GM12864 (cell line): ENCODE measurements at regions not wholly inside any gene's neighbourhood (a gene's known extent, or its start where the extent isn't known, plus 50 kb on each side); places are given as distances from the start of the nearest gene placed in this dataset.
"Not testable (repeated sequence)": the region's sequence is repeated elsewhere in the genome, so short reads cannot be mapped to it uniquely, and the experiment has no call there.

Experiments
- DNase-seq: peaks from one replicate; pipeline ENCODE4 v3.0.0-alpha.2; 2011; ENCODE audit warnings: low read depth
- H3K4me3 ChIP-seq: 2 replicates; pipeline ENCODE4 v1.5.1; 2011; ENCODE audit warnings: mild to moderate bottlenecking, low read depth, low read length, control low read depth
- TF ChIP-seq, protein P1 (sequence below): IDR thresholded peaks from 2 replicates; pipeline ENCODE4 v1.5.1; 2011; ENCODE audit warnings: low read depth, mild to moderate bottlenecking, moderate library complexity, low read length, control low read depth, inconsistent platforms; ENCODE audit errors: missing control alignments

DNA sequence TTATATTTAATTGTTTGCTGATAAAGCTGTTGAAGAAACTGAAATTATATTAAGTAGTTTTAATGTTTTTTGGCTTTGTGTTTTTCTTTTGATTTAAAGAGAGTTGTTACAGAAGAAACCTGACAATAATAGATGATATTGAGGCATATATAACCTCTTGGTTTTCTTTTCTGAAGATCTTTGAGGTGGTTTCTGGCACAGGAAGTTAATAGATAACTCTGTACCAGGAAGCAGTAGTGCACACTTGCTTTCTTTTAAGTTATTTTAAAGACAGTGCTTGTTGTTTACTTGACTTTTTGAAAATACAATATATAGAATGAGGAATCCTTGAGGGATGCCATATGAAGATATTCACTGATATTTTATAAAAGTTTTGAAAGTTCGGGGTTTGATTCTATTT lies 209.0 kb upstream of the FBXO33 start:
- DNase-seq = no peak
- H3K4me3 ChIP-seq = no peak overlapping the region
- TF ChIP-seq, protein P1, sequence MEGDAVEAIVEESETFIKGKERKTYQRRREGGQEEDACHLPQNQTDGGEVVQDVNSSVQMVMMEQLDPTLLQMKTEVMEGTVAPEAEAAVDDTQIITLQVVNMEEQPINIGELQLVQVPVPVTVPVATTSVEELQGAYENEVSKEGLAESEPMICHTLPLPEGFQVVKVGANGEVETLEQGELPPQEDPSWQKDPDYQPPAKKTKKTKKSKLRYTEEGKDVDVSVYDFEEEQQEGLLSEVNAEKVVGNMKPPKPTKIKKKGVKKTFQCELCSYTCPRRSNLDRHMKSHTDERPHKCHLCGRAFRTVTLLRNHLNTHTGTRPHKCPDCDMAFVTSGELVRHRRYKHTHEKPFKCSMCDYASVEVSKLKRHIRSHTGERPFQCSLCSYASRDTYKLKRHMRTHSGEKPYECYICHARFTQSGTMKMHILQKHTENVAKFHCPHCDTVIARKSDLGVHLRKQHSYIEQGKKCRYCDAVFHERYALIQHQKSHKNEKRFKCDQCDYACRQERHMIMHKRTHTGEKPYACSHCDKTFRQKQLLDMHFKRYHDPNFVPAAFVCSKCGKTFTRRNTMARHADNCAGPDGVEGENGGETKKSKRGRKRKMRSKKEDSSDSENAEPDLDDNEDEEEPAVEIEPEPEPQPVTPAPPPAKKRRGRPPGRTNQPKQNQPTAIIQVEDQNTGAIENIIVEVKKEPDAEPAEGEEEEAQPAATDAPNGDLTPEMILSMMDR = no peak

DNA sequence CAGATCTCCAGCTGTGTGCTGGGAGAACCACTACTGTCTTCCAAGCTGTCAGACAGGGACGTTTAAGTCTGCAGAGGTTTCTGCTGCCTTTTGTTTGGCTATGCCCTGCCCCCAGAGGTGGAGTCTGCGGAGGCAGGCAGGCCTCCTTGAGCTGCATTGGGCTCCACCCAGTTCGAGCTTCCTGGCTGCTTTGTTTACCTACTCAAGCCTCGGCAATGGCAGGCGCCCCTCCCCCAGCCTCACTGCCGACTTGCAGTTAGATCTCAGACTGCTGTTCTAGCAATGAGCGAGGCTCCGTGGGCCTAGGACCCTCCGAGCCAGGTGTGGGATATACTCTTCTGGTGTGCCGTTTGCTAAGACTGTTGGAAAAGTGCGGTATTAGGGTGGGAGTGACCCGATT lies 206.8 kb upstream of the FBXO33 start:
- not testable (repeated sequence) for DNase-seq, H3K4me3 ChIP-seq

DNA sequence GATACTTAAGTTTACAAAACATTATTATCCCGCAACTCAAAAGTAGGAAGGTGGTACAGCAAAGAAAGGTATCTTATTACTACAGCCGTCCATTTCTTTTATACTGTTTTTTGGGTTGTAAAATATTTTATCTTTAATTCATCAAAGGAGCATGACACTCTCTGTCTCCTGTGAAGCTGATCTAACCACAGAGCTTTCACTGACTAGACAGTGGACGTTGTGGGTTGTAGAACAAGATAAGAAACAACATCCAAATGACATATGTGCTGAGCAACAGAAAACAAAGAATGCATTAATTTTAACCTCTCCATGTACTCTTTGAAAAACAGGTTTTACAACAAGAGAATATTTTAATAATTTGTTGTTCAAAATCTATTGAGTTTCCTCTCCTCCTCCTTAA lies 195.9 kb upstream of the FBXO33 start:
- no peak for DNase-seq
- no peak overlapping the region for H3K4me3 ChIP-seq
- TF ChIP-seq, protein P1 = no peak

DNA sequence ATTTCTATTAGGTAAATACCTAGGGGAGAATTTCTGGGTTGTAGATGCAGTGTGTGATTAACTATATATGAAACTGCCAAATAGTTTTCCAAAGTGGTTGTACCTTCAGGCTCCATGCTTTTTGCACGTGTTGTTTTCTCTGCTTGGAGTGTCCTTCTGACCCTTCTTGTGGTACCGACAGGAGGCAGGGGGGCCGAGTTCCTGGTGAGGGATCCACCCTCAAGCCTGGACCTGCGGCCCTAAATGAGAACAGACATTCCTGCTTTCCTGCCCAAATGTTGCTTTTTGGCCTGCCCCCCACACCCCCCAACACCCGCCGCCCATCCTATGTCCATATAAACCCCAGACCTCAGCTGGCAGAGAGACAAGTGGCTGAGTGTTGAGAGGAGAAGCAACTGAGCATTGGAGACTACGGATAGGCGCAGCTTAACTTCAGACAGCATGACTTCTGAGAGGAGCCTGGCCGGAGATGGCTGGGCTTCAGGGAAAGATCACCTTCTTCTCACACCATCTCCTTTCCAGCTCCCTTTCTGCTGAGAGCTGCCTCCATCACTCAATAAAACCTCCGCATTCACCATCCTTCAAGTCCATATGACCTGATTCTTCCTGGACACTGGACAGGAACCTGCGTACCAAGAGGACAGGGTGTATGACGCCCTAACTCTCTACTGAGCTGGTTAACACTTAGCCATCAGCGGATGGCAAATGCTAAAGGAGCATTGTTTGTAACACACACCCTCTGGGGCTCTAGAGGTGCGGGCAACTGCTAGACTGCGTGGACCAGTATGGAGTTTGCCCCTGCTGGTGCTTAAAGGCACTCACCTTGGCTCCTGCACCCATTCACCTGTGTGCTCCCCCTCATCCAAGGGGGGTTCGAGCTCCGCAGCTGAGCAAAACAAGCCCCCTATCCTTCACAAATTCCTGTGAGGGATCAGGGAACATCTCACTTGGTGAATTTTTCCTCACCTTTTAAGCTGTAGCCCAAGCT lies 194.7 kb upstream of the FBXO33 start:
- no peak for DNase-seq
- H3K4me3 ChIP-seq = no peak overlapping the region

DNA sequence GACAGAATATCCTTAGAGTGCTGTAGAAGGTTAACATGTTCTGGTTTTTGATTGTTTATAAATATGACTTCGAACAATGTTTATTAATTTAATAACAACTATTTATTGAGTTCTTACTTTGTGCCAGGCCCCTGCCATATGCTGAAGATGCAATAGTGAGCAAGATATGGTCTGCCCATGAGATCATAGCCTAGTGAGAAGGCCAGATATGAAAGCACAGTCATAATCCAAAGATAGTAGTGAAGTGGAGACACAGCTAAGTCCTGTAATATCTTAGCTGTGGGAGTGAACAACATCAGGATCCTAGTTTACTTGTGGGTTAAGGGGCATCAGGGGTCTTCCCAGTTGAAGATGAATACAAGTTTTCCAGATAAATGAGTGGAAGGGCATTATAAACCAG lies 189.4 kb upstream of the FBXO33 start:
- H3K4me3 ChIP-seq = no peak overlapping the region
- TF ChIP-seq, protein P1 = no peak
- no peak for DNase-seq

More for the DNA sequence above, 194.7 kb upstream of the FBXO33 start:
- TF ChIP-seq, protein P1 = no peak

DNA sequence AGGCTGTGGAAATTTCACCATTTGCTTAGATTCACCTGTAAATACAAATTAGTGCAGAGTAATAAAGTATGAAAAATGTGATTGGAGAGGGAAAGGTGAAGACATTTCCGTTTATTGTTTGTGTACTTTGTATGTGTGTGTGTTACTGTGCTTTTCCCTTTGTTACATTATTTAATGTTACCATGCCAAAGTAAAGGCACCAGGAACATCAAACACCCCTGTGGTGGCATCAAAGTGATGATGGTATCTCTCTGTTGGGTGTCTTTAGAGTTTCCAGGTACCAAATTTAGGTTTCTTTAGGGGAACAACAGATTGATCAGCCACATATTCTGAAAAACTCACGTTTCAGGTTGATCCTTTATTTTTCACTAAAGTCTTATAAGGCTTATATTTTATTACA lies 189.0 kb upstream of the FBXO33 start:
- no peak for DNase-seq
- H3K4me3 ChIP-seq = no peak overlapping the region
- TF ChIP-seq, protein P1 = no peak

DNA sequence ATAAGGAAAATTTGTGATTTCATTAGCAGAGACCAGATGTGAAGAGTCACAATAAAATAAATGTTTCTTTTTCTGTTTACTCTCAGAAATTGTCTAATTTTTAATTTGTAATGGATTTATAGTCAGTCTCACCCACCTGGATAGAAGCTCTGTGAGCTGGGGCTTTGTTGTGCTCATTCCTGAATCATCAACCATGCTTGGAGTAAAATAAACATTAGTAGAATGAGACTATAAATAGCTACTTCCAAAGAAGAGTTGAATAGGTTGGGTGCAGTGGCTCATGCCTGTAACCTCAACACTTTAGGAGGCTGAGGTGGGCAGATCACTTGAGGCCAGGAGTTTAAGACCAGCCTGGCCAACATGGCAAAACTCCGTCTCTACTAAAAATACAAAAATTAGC lies 185.3 kb upstream of the FBXO33 start:
- no peak for DNase-seq
- TF ChIP-seq, protein P1 = no peak
- H3K4me3 ChIP-seq = no peak overlapping the region
